NT2/D1 (cell line): ENCODE measurements at regions not wholly inside any gene's neighbourhood (a gene's known extent, or its start where the extent isn't known, plus 50 kb on each side); places are given as distances from the start of the nearest gene placed in this dataset.

Source experiments
- SUZ12 ChIP-seq: IDR thresholded peaks from 2 replicates; pipeline ENCODE4 v1.6.1; 2011; ENCODE audit not compliant: insufficient read length, insufficient read depth; ENCODE audit errors: extremely low read depth
- YY1 ChIP-seq: IDR thresholded peaks from 2 replicates; pipeline ENCODE4 v1.6.1; 2011; ENCODE audit not compliant: insufficient read length, insufficient read depth
- ZNF274 ChIP-seq: IDR thresholded peaks from 2 replicates; pipeline ENCODE4 v1.6.1; 2011; ENCODE audit warnings: mild to moderate bottlenecking, low read depth, low read length

GRCh38 chr1:95572962-95573361, 339.0 kb downstream of the RWDD3 start:
- TF ChIP-seq ZNF274 (no peak), YY1 (no peak), SUZ12 (no peak)
